ENCODE measurements at regions not wholly inside any gene's neighbourhood (a gene's known extent, or its start where the extent isn't known, plus 50 kb on each side); places are given as distances from the start of the nearest gene placed in this dataset.

DNA sequence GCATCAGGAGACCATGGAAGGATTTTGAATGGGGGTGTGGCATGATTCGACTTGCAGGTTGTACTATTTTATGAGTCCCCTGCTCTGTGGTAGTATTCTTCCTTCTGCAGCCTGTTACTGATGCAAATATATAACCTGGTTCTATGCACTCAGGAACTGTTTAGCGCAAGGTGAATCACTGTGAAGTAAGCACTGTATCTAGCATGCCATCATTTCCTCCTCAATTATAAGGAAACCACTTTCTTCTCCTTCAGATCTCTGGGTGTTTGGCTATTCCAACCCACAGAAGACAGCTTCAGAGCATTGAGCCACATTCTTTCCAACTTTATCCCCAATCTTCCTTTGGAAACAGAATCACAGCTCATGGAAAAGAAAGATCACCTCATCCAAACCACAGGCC, 176.7 kb downstream of the DIPK2A start:
- no peak for DNase-seq

DNA sequence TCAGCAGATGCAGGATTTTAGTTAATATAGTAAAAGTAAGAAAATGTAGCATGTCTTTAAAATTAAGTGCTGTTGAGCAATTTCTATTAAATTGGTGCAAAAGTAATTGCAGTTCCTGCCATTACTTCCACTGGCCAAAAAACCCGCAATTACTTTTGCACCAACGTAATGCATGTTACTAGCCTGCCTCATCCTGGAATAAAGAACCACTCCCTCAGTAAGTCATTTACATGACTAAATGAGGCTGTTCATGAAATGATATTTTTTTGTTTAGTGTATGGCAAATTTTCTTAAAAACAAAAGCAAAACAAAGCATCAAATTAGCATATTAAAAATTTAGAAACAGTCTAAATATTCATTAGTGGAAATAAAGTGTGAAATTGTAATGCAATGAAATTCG, 180.4 kb downstream of the DIPK2A start:
- DNase-seq = no peak

DNA sequence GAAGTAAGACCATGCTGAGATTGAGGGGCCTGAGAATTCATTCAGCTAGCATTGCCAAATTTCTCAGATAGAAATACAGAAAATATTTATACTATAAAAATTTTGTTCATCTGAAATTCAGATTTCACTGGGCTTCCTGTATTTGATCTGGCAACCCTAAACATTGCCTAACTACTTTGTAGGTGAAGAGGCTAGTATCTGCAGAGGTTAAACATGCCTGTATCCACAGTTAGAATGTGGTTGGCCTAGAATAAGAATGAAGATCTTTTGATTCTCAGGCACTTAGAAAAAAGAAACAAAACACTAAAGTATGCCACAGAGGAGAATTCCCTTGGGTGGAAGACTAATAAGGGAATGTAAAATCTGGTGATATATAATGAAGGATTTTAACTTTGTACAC, 189.0 kb downstream of the DIPK2A start:
- DNase-seq = no peak

DNA sequence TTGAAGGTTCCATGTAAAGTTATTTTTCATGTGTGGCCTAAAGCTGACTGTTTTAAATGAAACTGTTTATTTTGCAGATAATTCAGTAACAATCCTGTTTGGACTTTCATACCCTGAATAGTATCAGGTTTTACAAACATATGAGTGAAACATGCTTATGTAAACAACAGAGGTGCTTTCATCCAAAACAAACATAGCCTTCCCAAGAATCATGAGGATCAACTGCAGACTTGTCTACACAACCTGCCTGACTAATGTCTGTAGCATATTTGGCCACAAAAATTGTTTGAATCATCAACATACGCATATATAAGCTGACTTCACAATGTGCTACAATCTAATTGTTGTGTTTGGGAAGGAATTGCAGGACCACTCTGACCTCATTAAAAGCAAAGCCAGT, 190.4 kb downstream of the DIPK2A start:
- no peak for DNase-seq

DNA sequence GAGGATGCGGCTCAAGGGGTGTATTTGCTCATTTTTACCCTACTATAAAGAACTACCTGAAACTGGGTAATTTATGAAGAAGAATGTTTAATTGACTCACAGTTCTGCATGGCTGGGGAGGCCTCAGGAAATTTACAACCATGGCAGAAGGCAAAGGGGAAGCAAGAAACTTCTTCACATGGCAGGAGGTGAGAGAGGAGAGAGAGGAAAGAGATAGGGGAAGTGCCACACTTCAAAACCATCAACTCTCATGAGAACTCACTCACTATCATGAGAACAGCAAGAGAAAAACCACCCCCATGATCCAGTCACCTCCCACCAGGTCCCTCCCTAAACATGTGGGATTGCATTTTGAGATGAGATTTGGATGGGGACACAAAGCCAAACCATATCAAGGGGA, 192.7 kb downstream of the DIPK2A start:
- no peak for DNase-seq

DNA sequence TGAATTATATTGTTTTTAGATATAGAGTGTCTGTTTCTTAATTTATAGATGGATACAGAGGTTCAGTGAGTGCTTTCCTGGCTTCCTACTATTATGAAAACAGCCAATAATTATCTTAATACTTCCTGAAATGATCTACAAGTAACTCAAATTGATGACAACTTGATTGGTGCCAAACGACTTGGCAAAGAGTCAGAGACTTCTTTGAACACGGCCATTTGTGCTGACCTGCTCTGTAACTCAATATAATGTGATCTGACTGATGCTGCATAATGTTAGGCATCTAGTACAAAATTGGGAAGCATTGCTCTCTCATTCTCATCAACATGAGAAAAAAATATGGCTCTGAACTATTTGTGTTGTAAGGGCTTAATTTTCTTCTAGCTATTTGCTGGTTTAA, 193.9 kb downstream of the DIPK2A start:
- DNase-seq = peak; percentile 64

DNA sequence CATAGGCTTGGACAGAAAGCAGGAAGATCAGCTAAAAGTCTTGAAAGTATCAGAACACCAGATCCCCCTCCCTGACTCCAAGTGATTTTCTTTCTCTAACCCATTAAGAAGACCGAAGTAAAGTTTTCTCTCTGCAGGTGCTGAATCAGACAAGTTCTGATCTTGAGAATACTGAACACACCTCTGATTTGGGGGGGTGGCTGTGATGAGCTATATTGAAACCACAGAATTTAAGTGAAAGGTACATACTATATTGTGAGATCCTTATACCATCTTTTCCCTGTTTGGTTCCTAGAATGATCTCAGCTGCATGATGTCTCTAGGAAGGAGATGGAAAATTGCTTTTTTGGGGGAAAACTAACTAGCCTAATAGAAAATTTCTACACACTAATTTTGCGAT, 196.0 kb downstream of the DIPK2A start:
- DNase-seq = no peak

DNA sequence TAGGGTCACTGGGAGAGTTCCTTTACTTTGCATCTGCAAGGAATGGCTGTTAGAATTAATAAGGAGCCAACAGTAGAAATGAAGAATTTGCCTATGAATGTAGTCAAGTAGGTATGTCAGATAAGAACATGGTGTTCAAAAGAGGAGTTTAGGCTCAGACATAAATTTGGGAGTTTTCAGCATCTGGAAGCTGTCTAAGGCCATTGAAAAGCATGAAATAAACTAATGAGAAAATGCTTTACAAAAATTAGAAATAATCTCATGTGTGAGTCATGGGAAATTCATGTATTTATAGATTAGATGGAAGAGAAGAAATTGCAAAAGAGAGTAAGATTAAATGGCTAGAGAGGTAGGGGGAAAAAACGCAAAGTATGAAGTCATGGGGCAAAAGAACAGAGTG, 201.9 kb downstream of the DIPK2A start:
- DNase-seq = no peak

DNA sequence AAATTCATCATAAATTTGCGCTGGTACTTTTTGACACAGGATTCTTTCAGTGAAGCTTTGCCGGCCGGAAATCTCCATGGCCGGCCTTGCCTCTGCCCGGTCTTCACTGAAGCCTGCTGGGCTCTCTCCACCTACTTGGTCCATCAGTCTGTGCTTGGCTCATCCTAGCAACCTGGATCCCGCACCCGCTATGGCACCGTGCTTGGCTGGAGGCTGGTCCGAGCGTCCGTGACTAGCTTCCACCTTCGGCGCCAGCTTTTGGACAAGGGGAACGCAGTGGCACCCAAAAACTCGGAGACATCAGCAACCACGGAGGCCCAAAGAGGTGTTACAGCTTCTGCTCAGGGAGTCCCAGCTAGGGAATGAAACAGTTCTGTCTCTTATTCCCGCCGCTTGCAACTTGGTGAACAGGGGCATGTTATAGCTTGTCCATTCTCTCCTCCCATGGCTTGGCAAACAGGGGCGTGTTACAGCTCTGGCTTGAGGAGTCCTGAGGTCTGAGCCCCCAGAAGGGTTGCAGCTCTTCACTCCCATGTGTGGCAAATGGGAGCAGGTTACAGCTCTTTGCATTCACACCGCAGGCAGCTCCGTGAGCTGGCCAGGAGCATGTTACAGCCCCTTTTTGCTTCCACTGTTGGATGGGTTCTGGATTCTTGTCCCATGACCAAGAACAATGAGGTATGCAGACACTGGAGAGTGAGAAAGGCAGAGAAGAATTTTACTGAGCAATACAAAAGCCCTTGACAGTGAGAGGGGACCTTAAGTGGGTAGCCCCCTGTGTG, 204.2 kb downstream of the DIPK2A start:
- DNase-seq = no peak

DNA sequence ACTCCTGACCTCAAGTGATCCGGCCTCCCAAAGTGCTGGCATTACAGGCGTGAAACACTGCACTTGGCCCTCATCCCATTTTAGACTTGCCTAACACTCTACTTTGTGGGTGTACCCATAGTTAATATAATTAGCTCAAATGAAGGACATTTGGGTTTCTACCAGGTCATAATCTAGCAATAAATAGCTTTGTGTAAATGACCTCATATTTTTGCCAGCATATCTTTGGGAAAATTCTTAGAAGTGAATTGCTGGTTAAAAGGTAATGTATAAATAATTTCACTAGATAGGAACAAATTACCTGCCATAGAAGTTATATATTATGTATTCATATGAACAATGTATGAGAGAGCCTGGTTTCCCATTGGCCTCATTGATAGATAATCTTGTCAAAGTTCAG, 206.0 kb downstream of the DIPK2A start:
- no peak for DNase-seq

DNA sequence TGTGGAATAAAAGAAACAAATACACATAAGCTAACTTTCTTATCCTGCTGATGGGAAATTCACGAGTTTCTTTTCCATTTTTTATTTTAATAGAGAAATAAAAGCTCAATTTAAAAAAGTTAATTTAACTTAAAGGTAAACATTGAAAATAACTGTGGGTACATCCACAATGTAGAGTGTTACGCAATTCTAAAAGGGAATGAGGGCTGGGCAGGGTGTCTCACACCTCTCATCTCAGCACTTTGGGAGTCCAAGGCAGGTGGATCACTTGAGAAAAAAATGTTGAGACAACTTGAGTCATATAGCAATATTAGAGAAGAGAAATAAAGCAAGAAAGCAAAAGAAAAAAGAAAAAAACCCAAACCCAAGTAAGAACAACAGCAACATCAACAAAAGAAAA, 207.0 kb downstream of the DIPK2A start:
- no peak for DNase-seq

DNA sequence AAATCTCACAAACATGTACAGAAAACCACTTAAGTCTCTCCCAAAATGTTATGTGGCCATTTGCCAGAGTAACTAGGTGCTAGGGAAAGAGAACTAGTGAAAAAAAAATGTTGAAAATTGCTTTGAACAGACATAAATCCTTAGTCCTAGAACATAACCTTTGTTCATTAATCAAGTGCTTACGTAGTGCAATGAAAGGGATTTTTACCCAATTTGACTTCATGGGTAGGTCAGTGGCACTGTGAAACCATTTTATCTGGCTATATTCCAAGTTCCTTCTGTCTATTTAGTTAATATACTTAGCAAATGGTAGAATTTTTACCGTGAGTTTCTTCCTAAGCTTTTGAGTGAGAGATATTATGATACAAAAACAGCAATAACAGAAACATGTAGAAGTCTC, 209.4 kb downstream of the DIPK2A start:
- DNase-seq = no peak

DNA sequence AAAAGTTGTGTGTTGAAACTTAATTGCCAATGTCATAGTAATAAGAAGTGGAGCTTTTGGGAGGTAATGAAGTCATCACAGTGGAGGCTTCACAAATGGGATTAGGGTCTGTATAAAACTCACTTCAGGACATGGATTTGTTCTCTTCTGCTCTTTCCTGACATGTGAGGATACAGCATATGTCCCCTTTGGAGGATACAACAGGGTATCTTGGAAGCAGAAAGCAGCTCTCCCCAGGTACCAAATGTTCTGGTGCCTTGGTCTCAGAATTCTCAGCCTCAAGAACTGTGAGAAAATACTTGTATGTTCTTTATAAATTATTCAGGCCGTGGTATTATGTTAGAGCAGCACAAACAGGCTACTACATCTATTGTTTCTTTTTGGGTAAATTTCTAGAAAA, 210.9 kb downstream of the DIPK2A start:
- DNase-seq = no peak

DNA sequence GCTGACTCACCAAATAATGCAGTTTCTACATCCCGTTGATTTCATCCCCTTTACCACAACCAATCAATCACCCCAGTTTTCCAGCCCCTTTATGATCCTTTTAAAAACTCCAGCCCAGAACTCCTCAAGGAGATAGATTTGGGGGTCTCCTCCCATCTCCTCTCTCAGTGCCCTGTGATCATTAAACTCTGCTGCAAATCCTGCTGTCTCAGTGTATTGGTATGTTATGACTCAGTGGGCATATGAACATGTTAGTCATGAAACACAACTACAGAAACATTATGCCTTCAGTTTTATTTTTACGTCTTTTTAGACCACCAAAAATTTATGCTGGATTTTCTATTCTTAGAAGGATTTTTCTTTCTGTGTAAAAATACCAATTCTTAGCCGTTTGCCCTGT, 213.7 kb downstream of the DIPK2A start:
- no peak for DNase-seq

DNA sequence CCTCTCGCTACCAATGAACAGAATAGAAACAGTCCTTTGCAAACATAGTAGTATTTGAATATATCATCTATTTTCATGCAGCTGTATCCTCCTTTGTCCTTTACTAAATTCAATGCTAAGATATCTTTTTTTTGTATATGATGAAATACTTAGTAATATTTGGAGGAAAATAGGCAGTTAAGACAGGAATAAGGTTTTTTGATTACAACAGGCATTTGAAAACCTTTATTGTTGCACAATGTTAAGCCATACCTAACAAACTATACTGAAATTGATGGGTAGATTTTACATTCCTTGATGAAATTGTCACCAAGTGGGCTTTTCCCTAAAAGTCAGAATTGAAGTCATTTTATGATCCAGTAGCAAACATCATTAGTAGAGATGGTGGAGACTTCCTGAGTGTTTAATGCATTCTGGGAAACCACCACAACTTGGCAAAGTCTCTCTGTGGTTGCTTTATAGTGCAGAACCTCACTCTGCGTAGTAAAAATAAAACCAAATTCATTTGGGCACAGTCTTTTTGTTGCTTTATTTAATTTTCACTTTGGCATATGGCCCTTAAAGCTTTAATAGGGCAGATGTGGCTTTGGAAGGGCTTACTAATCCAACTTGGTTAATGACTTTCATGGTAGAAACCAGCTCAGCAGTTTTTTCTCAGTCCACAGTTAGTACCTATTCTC, 216.0 kb downstream of the DIPK2A start:
- DNase-seq = no peak

DNA sequence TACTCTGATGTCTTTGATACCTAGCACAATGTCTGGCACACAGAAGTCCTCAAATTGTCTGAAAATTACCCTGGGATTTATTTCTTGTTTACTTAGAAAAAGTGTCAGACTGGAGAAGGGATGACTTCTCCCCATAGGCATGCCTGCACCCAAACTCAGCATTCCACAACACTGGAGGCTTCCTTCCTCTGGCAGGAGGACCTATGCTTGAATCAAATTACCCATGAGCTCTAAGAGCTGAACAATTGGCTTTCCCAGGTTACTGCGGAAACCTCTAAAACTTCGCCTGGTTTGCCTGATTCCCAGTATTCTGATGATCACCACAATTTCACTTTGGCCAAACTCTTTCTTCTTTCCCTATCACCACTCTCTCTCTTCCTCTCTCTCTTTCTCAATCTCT, 217.4 kb downstream of the DIPK2A start:
- DNase-seq = no peak

DNA sequence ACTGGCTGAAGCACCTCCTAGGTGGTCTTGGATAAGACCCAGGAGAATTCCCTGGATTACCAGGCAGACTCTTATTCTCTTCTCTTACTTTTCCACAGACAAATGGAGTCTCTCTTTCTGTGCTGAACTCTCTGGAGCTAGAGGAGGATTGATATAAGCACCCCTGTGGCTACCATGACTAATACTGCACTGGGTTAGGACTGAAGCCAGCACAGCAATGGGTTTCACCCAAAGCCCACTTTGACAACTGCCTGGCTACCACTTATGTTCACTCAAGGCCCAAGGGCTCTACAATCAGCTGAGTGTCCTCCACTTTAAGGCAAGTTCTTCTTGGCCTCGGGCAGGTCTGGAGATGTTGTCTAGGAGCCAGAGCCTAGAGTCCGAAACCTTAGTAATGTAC, 225.5 kb downstream of the DIPK2A start:
- DNase-seq = no peak

DNA sequence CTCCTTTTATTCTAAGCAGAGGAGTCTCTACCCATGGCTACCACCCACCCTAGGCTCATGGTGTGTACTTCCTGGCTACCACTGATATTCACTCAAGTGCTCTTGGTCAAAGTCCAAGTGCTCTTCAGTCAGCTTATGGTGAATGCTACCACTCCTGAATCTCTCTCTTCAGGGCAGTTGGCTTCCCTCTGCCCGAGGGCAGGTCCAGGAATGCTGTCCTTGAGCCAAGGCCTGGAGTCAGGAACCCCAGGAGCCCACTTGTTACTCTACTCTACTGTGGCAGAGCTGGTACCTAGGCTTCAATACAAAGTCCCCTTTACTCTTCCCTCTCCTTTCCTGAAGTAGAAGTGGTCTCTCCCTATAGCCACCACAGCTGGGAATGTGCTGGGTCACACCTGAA, 226.0 kb downstream of the DIPK2A start:
- no peak for DNase-seq

DNA sequence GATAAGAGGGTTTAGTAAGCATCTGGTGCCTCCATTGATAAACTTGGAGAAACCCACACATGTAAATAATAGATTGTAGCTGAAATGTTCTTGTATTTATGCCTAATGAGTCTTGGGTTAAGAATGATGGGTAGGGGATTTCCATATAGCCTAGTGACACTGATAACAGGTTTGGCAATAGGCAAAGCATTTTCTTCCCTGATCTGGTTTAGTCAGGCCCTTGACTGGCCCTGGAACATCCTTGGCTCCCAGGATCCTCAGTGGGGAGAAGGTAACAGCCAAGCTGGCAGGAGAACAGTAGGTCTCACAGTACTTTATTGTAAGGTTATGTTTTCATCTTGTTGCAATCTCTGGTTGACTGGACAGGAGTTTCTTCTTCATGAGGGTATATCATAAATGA, 228.4 kb downstream of the DIPK2A start:
- DNase-seq = no peak

DNA sequence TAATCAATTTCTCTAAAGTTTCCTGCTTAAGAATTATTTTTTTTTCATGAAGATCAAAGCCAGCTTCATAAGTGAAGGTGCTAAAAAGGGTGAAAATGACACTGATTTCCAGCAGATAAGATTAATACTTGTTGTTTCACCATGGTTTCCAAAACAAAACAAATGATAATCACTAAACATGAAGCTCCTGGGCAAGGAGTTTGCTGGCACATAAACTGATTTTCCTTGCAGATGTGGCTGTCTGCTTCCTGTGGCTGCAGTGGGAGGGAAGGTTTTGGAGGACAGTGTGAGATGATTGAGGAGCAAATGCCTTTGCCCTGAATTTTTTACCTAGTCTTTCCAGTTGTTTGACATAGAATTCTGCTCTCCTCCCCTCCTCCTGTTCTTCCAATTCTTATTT, 228.8 kb downstream of the DIPK2A start:
- no peak for DNase-seq

DNA sequence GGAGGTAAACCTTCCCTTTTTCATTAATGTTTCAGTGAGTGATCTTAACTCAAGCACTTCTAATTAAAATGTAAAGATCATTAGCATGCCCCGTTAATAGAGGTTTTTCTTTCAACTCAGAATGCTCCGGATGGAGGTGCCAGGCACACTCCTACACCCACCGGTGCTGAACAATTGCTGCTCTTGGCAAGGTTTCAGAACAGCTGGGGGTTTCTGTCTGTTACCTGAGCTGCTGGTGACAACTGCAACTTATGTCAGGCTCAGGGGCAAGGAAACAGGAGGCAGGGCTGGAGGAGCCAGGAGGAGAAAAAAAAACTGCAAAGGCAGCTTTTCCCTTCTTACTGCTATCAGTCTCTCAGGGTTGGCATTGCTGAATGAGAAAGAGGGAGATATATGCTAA, 250.1 kb downstream of the DIPK2A start:
- DNase-seq = peak; percentile 38

DNA sequence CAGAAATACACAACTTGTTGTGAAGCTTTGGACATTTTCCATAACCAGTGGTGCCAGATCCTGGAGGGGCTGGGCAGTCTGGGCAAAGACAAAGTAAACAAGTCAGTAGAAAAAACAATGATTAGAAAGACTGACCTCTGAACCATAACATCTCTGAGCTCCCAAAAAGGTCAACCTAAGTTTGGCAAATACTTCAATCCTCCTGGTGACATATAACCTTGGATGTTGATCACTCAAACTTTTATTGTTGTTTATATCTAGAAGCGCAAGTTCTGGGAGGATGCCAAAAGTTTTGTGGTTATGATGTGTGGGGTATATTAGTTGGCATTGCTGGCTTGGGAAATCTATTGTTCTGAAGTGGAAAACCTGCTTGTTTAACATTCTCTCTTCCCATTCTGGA, 257.7 kb downstream of the DIPK2A start:
- DNase-seq = no peak

DNA sequence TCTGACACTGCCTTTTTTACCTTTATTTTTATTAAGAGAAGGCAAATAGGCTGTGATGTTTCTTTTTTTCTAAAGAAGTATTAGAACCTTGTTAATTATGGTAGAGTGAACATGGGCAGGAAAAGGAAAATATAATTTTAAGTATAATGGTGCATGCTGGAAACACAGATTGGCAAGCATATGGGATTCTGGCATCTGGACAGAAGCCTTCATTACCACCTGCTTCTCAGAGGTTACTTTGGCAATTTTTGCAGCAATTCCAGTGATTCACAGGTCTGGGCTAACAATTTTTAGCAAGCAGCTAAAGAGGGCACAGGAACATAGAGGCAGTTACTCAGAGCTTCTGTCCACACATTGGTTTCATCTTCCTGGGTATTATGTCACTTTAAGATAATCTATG, 258.3 kb downstream of the DIPK2A start:
- DNase-seq = no peak

DNA sequence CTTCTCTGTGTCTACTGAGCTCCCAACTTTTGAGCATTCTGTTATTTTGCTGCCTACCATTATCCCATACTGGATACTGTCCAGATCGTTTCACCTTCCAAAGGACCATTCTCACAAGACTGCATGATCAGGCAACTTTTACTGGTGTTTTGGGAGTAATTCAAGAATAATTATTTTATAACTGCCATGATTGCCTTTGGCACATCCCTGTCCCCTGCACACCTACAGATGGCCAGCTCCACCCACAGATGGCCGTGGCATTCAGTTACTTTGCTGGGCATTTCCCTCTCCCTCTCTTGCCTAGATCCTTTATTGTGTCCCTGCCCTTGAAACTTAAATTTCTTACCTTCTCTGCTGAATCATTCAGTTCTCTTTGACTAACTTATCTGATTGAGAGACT, 263.9 kb downstream of the DIPK2A start:
- DNase-seq = no peak

DNA sequence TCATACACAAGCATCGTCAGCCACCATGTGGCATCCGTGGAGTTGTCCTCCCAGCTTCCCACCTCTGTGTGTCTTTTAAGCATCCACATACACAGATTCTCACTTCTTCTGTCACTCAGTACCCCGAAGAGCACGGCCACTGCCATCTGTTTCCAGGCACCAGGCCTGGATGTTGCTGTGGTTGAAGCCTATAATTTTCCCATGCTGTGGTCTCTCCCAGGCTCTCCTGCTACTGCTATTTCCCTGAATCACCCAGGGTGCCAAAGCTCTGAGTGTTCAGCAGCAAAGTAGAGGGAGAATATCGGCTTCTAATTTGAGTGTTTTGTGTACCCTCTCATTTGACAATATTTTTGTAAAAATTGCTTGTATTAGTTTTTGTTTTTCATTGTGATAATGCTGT, 265.7 kb downstream of the DIPK2A start:
- DNase-seq = no peak
